HCT116 (cell line): ENCODE measurements at regions not wholly inside any gene's neighbourhood (a gene's known extent, or its start where the extent isn't known, plus 50 kb on each side); places are given as distances from the start of the nearest gene placed in this dataset.

Experiments used
- ATAC-seq: fragments of 200-7000 bp; cut with Tn5 transposase; 2 replicates; pipeline ENCODE4 v1.9.1; 2020; ENCODE audit warnings: mild to moderate bottlenecking, moderate library complexity
- BruUV-seq: library from RNA; stranded (reverse); fragments of 400-500 nt; replicated peaks from 2 replicates; lab custom pipeline; 2021; lab: Mats Ljungman, UMichigan
- CTCF ChIA-PET: fragments of 300-600 bp; sonication (Branson Sonifier 250); formaldehyde crosslinking; loops from one replicate; lab custom pipeline; 2021; ENCODE audit warnings: antibody characterized with exemption; lab: Charles Lee
- POLR2A ChIA-PET: fragments of 300-600, 350-600 bp; sonication (Branson Sonifier 250); formaldehyde crosslinking; loops from one replicate; lab custom pipeline; 2021; ENCODE audit warnings: antibody characterized with exemption; lab: Charles Lee
- RAD21 ChIA-PET, 2 experiments: fragments of 300-600 bp; sonication (Branson Sonifier 250); formaldehyde crosslinking; loops; one replicate each; lab custom pipeline; 2023; ENCODE audit warnings: low total read pairs in 2 of 2; ENCODE audit not compliant: uncharacterized antibody in 2 of 2, unreplicated experiment in 2 of 2, low non-redundant PET in 1 of 2; lab: Charles Lee
- DNase-seq: peaks from one replicate; pipeline ENCODE4 v3.0.0-alpha.2; 2010; ENCODE audit warnings: low read depth, low spot score
- H2AFZ ChIP-seq: fragments of 200-600 bp; shearing (Covaris generic), sonication (generic); 2 replicates; pipeline ENCODE4 v1.6.1; 2017; ENCODE audit warnings: low read depth, mixed run types, mixed read lengths, antibody characterized with exemption, low read length; ENCODE audit not compliant: poor library complexity, severe bottlenecking
- H3K27ac ChIP-seq: 2 replicates; pipeline ENCODE4 v1.5.1; 2012; ENCODE audit warnings: low read depth, low read length
- H3K27me3 ChIP-seq: fragments of 200-600 bp; sonication (generic); 2 replicates; pipeline ENCODE4 v1.6.1; 2016; ENCODE audit warnings: mixed run types, low read length, mixed read lengths; ENCODE audit not compliant: insufficient read depth
- H3K36me3 ChIP-seq, 2 experiments: fragments of 200-500 bp in 1 of 2; fragments of 200-600 bp in 1 of 2; sonication (Bioruptor generic) in 1 of 2; sonication (generic) in 1 of 2; 2 replicates each; pipeline versions ENCODE4 v1.5.1 to v1.6.1; 2014 to 2016; ENCODE audit warnings: low read length in 2 of 2, inconsistent platforms in 1 of 2, mixed read lengths in 1 of 2, mixed run types in 1 of 2; ENCODE audit not compliant: insufficient read depth in 2 of 2, control insufficient read depth in 1 of 2
- H3K4me1 ChIP-seq, 2 experiments: fragments of 200-600 bp in 1 of 2; sonication (generic) in 1 of 2; 2 replicates each; pipeline versions ENCODE4 v1.5.1 to v1.6.1; 2012 to 2017; ENCODE audit warnings: low read length in 2 of 2, inconsistent platforms in 1 of 2, mild to moderate bottlenecking in 1 of 2, mixed read lengths in 1 of 2, mixed run types in 1 of 2, moderate library complexity in 1 of 2; ENCODE audit not compliant: insufficient read depth in 2 of 2, control insufficient read depth in 1 of 2
- H3K4me2 ChIP-seq: fragments of 200-600 bp; sonication (generic); 2 replicates; pipeline ENCODE4 v1.6.1; 2017; ENCODE audit warnings: mixed run types, low read length, mixed read lengths
- H3K4me3 ChIP-seq, 2 experiments: fragments of 200-600 bp in 1 of 2; sonication (generic) in 1 of 2; replicated peaks in 1 of 2; 2 replicates each; pipeline ENCODE4 v1.5.1; 2011 to 2016; ENCODE audit warnings: low read length in 2 of 2, control low read depth in 1 of 2, low read depth in 1 of 2, mild to moderate bottlenecking in 1 of 2, mixed read lengths in 1 of 2, mixed run types in 1 of 2
- H3K79me2 ChIP-seq: fragments of 200-600 bp; sonication (generic); 2 replicates; pipeline ENCODE4 v1.6.1; 2017; ENCODE audit warnings: mild to moderate bottlenecking, mixed run types, low read length, moderate library complexity, mixed read lengths; ENCODE audit not compliant: insufficient read depth
- H3K9ac ChIP-seq: fragments of 200-600 bp; sonication (generic); 2 replicates; pipeline ENCODE4 v1.6.1; 2016; ENCODE audit warnings: low read length, mixed read lengths
- H3K9me2 ChIP-seq: fragments of 200-600 bp; sonication (generic), shearing (Covaris generic); 2 replicates; pipeline ENCODE4 v1.6.1; 2017; ENCODE audit warnings: mixed run types, mild to moderate bottlenecking, moderate library complexity; ENCODE audit not compliant: insufficient read depth
- H3K9me3 ChIP-seq, 2 experiments: fragments of 200-500 bp in 1 of 2; fragments of 200-600 bp in 1 of 2; sonication (Bioruptor generic) in 1 of 2; sonication (generic) in 1 of 2; 2 replicates each; pipeline ENCODE4 v1.6.1; 2014 to 2017; ENCODE audit warnings: low read length in 2 of 2, mixed read lengths in 2 of 2, inconsistent platforms in 1 of 2, low read depth in 1 of 2, mild to moderate bottlenecking in 1 of 2, mixed run types in 1 of 2, moderate library complexity in 1 of 2; ENCODE audit not compliant: control insufficient read depth in 1 of 2, insufficient read depth in 1 of 2
- H4K20me1 ChIP-seq: fragments of 200-600 bp; sonication (generic), shearing (Covaris generic); 2 replicates; pipeline ENCODE4 v1.6.1; 2017; ENCODE audit warnings: mixed run types, mild to moderate bottlenecking, moderate library complexity; ENCODE audit not compliant: insufficient read depth
- CBX3 ChIP-seq: IDR thresholded peaks from 2 replicates; pipeline ENCODE4 v1.6.1; 2012; ENCODE audit warnings: low read depth
- CEBPB ChIP-seq: IDR thresholded peaks from 2 replicates; pipeline ENCODE4 v1.6.1; 2012; ENCODE audit warnings: low read depth
- EGR1 ChIP-seq: IDR thresholded peaks from 2 replicates; pipeline ENCODE4 v1.6.1; 2012; ENCODE audit warnings: low read depth
- ELF1 ChIP-seq: IDR thresholded peaks from 2 replicates; pipeline ENCODE4 v1.6.1; 2012; ENCODE audit warnings: low read depth, borderline replicate concordance
- EZH2 ChIP-seq: fragments of 200-600 bp; sonication (generic); IDR thresholded peaks from 2 replicates; pipeline ENCODE4 v1.6.1; 2017; ENCODE audit warnings: antibody characterized with exemption, mixed run types
- FOSL1 ChIP-seq: IDR thresholded peaks from 2 replicates; pipeline ENCODE4 v1.6.1; 2012; ENCODE audit warnings: low read depth
- JUND ChIP-seq: IDR thresholded peaks from 2 replicates; pipeline ENCODE4 v1.6.1; 2012
- POLR2A ChIP-seq: IDR thresholded peaks from 2 replicates; pipeline ENCODE4 v1.7.0; 2011; ENCODE audit warnings: borderline replicate concordance; ENCODE audit not compliant: insufficient read depth, insufficient read length; ENCODE audit errors: extremely low read depth
- POLR2AphosphoS5 ChIP-seq: IDR thresholded peaks from 2 replicates; pipeline ENCODE4 v1.6.1; 2011; ENCODE audit warnings: mild to moderate bottlenecking, low read depth, low read length, moderate library complexity
- RAD21 ChIP-seq: IDR thresholded peaks from 2 replicates; pipeline ENCODE4 v1.6.1; 2012; ENCODE audit warnings: low read depth, mild to moderate bottlenecking
- SIN3A ChIP-seq: IDR thresholded peaks from 2 replicates; pipeline ENCODE4 v1.6.1; 2012; ENCODE audit warnings: low read depth
- SRF ChIP-seq: IDR thresholded peaks from 2 replicates; pipeline ENCODE4 v1.6.1; 2012; ENCODE audit warnings: low read depth
- TCF7L2 ChIP-seq: IDR thresholded peaks from 2 replicates; pipeline ENCODE4 v1.7.0; 2011; ENCODE audit warnings: borderline replicate concordance, inconsistent platforms; ENCODE audit not compliant: insufficient read depth, insufficient read length; ENCODE audit errors: extremely low read depth
- YY1 ChIP-seq: IDR thresholded peaks from 2 replicates; pipeline ENCODE4 v1.6.1; 2011; ENCODE audit warnings: low read length, low read depth, moderate library complexity, mild to moderate bottlenecking; ENCODE audit not compliant: insufficient replicate concordance; ENCODE audit errors: extremely low read depth
- ZFX ChIP-seq: fragments of 450-650 bp; IDR thresholded peaks from 2 replicates; pipeline ENCODE4 v1.6.1; 2017
- intact Hi-C: fragments of 100-400 bp; cut with micrococcal nuclease; formaldehyde crosslinking; loops from 2 replicates; pipeline ENCODE4 v1.10.0; 2022
- TF ChIP-seq, protein P1 (sequence below): IDR thresholded peaks from 2 replicates; pipeline ENCODE4 v1.6.1; 2012; ENCODE audit warnings: low read depth
- TF ChIP-seq, protein P2 (sequence below): IDR thresholded peaks from 2 replicates; pipeline ENCODE4 v1.6.1; 2012
- TF ChIP-seq, protein P3 (sequence below): IDR thresholded peaks from 2 replicates; pipeline ENCODE4 v1.6.1; 2011; ENCODE audit warnings: mild to moderate bottlenecking, low read length, moderate library complexity; ENCODE audit not compliant: insufficient replicate concordance; ENCODE audit errors: extremely low read depth
- TF ChIP-seq, protein P4 (sequence below), 3 experiments: fragments of 200-600 bp in 1 of 3; sonication (generic) in 1 of 3; IDR thresholded peaks in 2 of 3; conservative IDR thresholded peaks in 1 of 3; 2 replicates each; pipeline ENCODE4 v1.5.1; 2012 to 2017; ENCODE audit warnings: low read depth in 2 of 3, low read length in 2 of 3, antibody characterized with exemption in 1 of 3, borderline replicate concordance in 1 of 3, control low read depth in 1 of 3, mild to moderate bottlenecking in 1 of 3, mixed read lengths in 1 of 3, mixed run types in 1 of 3, moderate library complexity in 1 of 3; ENCODE audit not compliant: insufficient read depth in 1 of 3

DNA sequence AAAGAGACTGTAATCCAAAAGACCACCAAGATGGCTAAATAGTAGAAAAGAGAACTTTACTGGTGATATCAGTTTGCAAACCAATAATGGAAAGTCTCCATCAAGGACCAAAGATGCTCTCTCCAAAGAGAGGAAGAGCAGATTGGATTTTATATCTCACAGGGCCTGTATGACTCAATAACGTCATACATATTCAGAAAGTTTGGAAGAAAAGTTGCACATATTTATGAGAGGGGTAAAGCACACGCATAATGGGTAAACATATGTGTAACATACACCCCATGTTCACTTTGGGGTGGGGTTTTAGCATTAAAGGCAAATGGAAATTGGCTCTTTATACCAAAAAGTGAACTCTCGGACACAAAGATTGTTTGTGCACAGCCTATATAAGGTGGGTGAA lies 274.5 kb upstream of the POU1F1 start:
- no peaks in the 10 kb centered on the region for H3K4me1 ChIP-seq
- H4K20me1 ChIP-seq = no peaks in the 10 kb centered on the region
- H3K9me2 ChIP-seq = no peaks in the 10 kb centered on the region
- H3K79me2 ChIP-seq = no peaks in the 10 kb centered on the region
- RAD21 ChIA-PET = no interaction called here
- DNase-seq (no peak), ATAC-seq (no peak)
- no peaks in the 10 kb centered on the region for H3K9me3 ChIP-seq
- no peak overlapping the region for H2AFZ ChIP-seq
- BruUV-seq = no TSS peak
- TF ChIP-seq EZH2 (no peak), CEBPB (no peak), TCF7L2 (no peak), POLR2AphosphoS5 (no peak), SRF (no peak), ZFX (no peak), CBX3 (no peak), JUND (no peak), FOSL1 (no peak), ELF1 (no peak), SIN3A (no peak), YY1 (no peak), EGR1 (no peak), RAD21 (no peak), POLR2A (no peak)
- TF ChIP-seq, protein P1, sequence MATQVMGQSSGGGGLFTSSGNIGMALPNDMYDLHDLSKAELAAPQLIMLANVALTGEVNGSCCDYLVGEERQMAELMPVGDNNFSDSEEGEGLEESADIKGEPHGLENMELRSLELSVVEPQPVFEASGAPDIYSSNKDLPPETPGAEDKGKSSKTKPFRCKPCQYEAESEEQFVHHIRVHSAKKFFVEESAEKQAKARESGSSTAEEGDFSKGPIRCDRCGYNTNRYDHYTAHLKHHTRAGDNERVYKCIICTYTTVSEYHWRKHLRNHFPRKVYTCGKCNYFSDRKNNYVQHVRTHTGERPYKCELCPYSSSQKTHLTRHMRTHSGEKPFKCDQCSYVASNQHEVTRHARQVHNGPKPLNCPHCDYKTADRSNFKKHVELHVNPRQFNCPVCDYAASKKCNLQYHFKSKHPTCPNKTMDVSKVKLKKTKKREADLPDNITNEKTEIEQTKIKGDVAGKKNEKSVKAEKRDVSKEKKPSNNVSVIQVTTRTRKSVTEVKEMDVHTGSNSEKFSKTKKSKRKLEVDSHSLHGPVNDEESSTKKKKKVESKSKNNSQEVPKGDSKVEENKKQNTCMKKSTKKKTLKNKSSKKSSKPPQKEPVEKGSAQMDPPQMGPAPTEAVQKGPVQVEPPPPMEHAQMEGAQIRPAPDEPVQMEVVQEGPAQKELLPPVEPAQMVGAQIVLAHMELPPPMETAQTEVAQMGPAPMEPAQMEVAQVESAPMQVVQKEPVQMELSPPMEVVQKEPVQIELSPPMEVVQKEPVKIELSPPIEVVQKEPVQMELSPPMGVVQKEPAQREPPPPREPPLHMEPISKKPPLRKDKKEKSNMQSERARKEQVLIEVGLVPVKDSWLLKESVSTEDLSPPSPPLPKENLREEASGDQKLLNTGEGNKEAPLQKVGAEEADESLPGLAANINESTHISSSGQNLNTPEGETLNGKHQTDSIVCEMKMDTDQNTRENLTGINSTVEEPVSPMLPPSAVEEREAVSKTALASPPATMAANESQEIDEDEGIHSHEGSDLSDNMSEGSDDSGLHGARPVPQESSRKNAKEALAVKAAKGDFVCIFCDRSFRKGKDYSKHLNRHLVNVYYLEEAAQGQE = no peak
- TF ChIP-seq, protein P2, sequence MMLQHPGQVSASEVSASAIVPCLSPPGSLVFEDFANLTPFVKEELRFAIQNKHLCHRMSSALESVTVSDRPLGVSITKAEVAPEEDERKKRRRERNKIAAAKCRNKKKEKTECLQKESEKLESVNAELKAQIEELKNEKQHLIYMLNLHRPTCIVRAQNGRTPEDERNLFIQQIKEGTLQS = no peak
- TF ChIP-seq, protein P3, sequence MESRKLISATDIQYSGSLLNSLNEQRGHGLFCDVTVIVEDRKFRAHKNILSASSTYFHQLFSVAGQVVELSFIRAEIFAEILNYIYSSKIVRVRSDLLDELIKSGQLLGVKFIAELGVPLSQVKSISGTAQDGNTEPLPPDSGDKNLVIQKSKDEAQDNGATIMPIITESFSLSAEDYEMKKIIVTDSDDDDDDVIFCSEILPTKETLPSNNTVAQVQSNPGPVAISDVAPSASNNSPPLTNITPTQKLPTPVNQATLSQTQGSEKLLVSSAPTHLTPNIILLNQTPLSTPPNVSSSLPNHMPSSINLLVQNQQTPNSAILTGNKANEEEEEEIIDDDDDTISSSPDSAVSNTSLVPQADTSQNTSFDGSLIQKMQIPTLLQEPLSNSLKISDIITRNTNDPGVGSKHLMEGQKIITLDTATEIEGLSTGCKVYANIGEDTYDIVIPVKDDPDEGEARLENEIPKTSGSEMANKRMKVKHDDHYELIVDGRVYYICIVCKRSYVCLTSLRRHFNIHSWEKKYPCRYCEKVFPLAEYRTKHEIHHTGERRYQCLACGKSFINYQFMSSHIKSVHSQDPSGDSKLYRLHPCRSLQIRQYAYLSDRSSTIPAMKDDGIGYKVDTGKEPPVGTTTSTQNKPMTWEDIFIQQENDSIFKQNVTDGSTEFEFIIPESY = no peak
- TF ChIP-seq, protein P4, sequence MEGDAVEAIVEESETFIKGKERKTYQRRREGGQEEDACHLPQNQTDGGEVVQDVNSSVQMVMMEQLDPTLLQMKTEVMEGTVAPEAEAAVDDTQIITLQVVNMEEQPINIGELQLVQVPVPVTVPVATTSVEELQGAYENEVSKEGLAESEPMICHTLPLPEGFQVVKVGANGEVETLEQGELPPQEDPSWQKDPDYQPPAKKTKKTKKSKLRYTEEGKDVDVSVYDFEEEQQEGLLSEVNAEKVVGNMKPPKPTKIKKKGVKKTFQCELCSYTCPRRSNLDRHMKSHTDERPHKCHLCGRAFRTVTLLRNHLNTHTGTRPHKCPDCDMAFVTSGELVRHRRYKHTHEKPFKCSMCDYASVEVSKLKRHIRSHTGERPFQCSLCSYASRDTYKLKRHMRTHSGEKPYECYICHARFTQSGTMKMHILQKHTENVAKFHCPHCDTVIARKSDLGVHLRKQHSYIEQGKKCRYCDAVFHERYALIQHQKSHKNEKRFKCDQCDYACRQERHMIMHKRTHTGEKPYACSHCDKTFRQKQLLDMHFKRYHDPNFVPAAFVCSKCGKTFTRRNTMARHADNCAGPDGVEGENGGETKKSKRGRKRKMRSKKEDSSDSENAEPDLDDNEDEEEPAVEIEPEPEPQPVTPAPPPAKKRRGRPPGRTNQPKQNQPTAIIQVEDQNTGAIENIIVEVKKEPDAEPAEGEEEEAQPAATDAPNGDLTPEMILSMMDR (IDR thresholded peaks at IDR 0.05 in 2 of 3, conservative IDR thresholded peaks at IDR 0.05 in 1 of 3; ENCODE audit: borderline replicate concordance in 1 of 3, insufficient read depth in 1 of 3, low read depth in 2 of 3, low read length in 2 of 3) = no peak
- intact Hi-C loops = no loop called here
- no peak overlapping the region for H3K4me2 ChIP-seq
- no peak overlapping the region for H3K4me3 ChIP-seq
- H3K9ac ChIP-seq = no peak overlapping the region
- no peaks in the 10 kb centered on the region for H3K36me3 ChIP-seq
- no peak overlapping the region for H3K27ac ChIP-seq
- POLR2A ChIA-PET = no interaction called here
- CTCF ChIA-PET = no interaction called here
- H3K27me3 ChIP-seq = no peaks in the 10 kb centered on the region
